Tibial nerve (tissue), 4 donors: ENCODE measurements at regions not wholly inside any gene's neighbourhood (a gene's known extent, or its start where the extent isn't known, plus 50 kb on each side); places are given as distances from the start of the nearest gene placed in this dataset.

Source experiments
- DNase-seq, 2 donors: peaks; one replicate each; pipeline ENCODE4 v3.0.0-alpha.2; 2019; ENCODE audit warnings: low spot score in 2 of 2
- H3K27ac ChIP-seq, 4 donors: fragments of 200-600 bp; sonication (generic) in 3 of 4; one replicate each; pipeline ENCODE4 v1.5.1; 2017 to 2019; ENCODE audit warnings: mild to moderate bottlenecking in 1 of 4
- H3K27me3 ChIP-seq, 2 donors: fragments of 200-600 bp; sonication (generic) in 1 of 2; one replicate each; pipeline versions ENCODE4 v1.5.1 to v1.6.0; 2017 to 2019
- H3K36me3 ChIP-seq, 3 donors: fragments of 200-600 bp; sonication (generic); one replicate each; pipeline ENCODE4 v1.5.1; 2018 to 2019
- H3K4me1 ChIP-seq, 4 donors: fragments of 200-600 bp; sonication (generic) in 3 of 4; one replicate each; pipeline ENCODE4 v1.5.1; 2017 to 2019
- H3K4me3 ChIP-seq, 4 donors: fragments of 200-600 bp; sonication (generic) in 3 of 4; one replicate each; pipeline ENCODE4 v1.5.1; 2017 to 2019; ENCODE audit warnings: mild to moderate bottlenecking in 1 of 4, moderate library complexity in 1 of 4
- H3K9me3 ChIP-seq, 4 donors: fragments of 200-600 bp; sonication (generic) in 3 of 4; one replicate each; pipeline ENCODE4 v1.5.1; 2017 to 2019
- EP300 ChIP-seq, 2 donors: sonication (generic); formaldehyde crosslinking; IDR thresholded peaks; one replicate each; pipeline ENCODE4 v1.6.1; 2017; ENCODE audit warnings: antibody characterized with exemption in 2 of 2, mild to moderate bottlenecking in 1 of 2
- POLR2A ChIP-seq, 2 donors: fragments of 450-650 bp; IDR thresholded peaks; one replicate each; pipeline ENCODE4 v1.6.1; 2017; ENCODE audit warnings: antibody characterized with exemption in 2 of 2, mild to moderate bottlenecking in 2 of 2, moderate library complexity in 2 of 2
- WGBS, 2 donors: methylation state at CpG; one replicate each; pipeline ENCODE4 v1.1.5; 2018; 5-methylcytosine and 5-hydroxymethylcytosine counted together
- TF ChIP-seq, protein P1 (sequence below), 5 experiments: fragments of 200-600 bp in 3 of 5; fragments of 450-650 bp in 2 of 5; sonication (generic) in 3 of 5; IDR thresholded peaks; one replicate each; pipeline ENCODE4 v1.5.1; 2016 to 2019; ENCODE audit warnings: antibody characterized with exemption in 5 of 5, mild to moderate bottlenecking in 3 of 5, moderate library complexity in 2 of 5

DNA sequence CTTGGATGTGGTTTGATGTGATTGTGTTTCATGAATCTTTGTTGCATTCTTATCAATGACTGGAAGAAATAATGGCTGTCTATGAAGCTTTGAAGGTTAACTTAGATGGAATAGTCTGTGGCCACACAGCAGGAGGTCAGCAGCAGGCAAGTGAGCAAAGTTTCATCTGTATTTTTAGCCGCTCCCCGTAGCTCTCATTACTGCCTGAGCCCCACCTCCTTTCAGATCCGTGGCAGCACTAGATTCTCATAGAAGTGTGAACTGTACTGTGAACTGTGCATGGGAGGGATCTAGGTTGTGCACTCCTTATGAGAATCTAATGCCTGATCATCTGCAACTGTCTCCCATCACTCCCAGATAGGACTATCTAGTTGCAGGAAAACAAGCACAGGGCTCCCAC lies 660.2 kb downstream of the EPHA7 start:
- no peak overlapping the region for H3K27ac ChIP-seq
- no peaks in the 10 kb centered on the region for H3K36me3 ChIP-seq
- DNase-seq: no peak
- TF ChIP-seq EP300 (IDR thresholded peaks at IDR 0.05) (no peak), POLR2A (IDR thresholded peaks at IDR 0.05) (no peak)
- TF ChIP-seq, protein P1, sequence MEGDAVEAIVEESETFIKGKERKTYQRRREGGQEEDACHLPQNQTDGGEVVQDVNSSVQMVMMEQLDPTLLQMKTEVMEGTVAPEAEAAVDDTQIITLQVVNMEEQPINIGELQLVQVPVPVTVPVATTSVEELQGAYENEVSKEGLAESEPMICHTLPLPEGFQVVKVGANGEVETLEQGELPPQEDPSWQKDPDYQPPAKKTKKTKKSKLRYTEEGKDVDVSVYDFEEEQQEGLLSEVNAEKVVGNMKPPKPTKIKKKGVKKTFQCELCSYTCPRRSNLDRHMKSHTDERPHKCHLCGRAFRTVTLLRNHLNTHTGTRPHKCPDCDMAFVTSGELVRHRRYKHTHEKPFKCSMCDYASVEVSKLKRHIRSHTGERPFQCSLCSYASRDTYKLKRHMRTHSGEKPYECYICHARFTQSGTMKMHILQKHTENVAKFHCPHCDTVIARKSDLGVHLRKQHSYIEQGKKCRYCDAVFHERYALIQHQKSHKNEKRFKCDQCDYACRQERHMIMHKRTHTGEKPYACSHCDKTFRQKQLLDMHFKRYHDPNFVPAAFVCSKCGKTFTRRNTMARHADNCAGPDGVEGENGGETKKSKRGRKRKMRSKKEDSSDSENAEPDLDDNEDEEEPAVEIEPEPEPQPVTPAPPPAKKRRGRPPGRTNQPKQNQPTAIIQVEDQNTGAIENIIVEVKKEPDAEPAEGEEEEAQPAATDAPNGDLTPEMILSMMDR (IDR thresholded peaks at IDR 0.05): no peak
- H3K27me3 ChIP-seq: no peaks in the 10 kb centered on the region
- 55% methylated on average over 3 of the region's 3 CpGs for WGBS, 2 donors
- no peak overlapping the region for H3K4me3 ChIP-seq
- no peaks in the 10 kb centered on the region for H3K9me3 ChIP-seq
- peaks cover 0 to 15% (median 4%) of the 10 kb centered on the region in 4 donors for H3K4me1 ChIP-seq

DNA sequence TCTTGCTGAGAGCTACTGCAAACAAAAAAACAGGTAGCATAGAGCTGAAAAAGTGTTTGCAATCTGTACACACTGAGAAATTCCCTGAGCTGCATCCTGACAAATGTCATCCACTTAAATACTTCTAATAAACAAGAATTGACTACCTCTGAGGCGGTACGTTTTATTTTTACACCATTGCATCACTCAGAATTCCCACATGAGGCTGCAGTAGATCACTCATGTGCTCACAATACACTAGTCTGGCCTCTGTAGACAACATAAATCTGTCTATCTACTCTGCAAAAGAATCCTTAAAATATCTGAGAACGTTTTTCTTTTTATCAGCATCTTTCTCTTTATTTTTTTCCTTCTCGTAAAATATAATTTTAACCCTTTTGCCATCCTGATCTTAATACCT lies 661.4 kb downstream of the EPHA7 start:
- DNase-seq: no peak
- TF ChIP-seq EP300 (IDR thresholded peaks at IDR 0.05): no peak
- TF ChIP-seq, protein P1 (IDR thresholded peaks at IDR 0.05): no peak
- TF ChIP-seq POLR2A (IDR thresholded peaks at IDR 0.05): no peak
- 57 to 60% methylated on average over 4 of the region's 4 CpGs for WGBS, 2 donors

DNA sequence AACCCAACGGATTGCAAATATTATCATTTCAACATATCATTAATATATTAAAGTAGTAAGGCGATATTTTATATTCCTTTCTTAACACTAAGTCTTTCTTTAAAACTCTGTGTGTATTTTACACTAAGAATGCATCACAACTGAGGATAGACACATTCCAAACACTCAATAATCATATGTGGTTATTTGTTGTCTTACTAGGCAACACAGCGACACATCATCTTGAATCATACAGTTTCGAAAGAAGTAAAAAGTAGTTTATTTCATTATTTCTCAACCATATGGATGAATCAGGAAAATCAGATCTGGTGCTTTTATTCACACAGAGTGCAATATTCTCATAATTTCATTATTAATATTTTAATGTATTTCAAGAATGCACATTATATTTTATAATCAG lies 662.4 kb downstream of the EPHA7 start:
- no peak for DNase-seq
- no peak overlapping the region for H3K4me3 ChIP-seq
- TF ChIP-seq POLR2A (IDR thresholded peaks at IDR 0.05): no peak
- TF ChIP-seq EP300 (IDR thresholded peaks at IDR 0.05): no peak
- TF ChIP-seq, protein P1 (IDR thresholded peaks at IDR 0.05): no peak
- peaks cover 0 to 22% (median 4%) of the 10 kb centered on the region in 4 donors for H3K9me3 ChIP-seq
- no peak overlapping the region for H3K27ac ChIP-seq
- H3K4me1 ChIP-seq: peaks cover 0 to under 1% (median 0%) of the 10 kb centered on the region in 4 donors
- H3K36me3 ChIP-seq: no peaks in the 10 kb centered on the region
- H3K27me3 ChIP-seq: no peaks in the 10 kb centered on the region
- 90 to 91% methylated on average over 4 of the region's 4 CpGs for whole genome bisulfite sequencing, 2 donors

More for the DNA sequence above, 661.4 kb downstream of the EPHA7 start:
- Histone ChIP-seq H3K4me1 (peaks cover 0 to 10% (median 1%) of the 10 kb centered on the region in 4 donors), H3K9me3 (peaks cover 0 to 12% (median under 1%) of the 10 kb centered on the region in 4 donors), H3K36me3 (no peaks in the 10 kb centered on the region), H3K4me3 (no peak overlapping the region), H3K27me3 (no peaks in the 10 kb centered on the region), H3K27ac (no peak overlapping the region)

DNA sequence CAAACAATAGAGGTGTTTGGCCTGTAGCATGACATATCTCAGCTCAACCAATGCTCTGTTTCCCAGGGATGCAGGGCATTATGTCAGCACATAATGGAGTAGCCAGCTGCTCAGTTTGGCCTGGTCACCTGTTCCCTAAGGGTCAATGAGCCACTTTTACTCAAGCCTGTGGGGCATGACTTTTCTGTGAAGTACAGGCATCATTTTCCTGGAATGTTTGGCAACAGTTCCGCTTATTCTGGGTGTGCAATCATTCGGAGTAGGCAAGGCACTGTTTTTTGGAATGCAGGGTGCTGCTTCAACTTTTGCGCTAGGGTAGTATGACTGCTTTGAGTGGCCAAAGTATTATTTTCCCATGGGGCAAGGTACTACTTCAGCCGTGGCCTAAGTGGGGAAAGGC lies 665.4 kb downstream of the EPHA7 start:
- Histone ChIP-seq H3K4me3 (no peak overlapping the region), H3K27ac (no peak overlapping the region), H3K27me3 (no peaks in the 10 kb centered on the region), H3K4me1 (no peaks in the 10 kb centered on the region), H3K9me3 (peaks cover 0 to 26% (median 6%) of the 10 kb centered on the region in 4 donors), H3K36me3 (no peaks in the 10 kb centered on the region)
- no peak for DNase-seq
- no peak for TF ChIP-seq POLR2A (IDR thresholded peaks at IDR 0.05)
- no peak for TF ChIP-seq EP300 (IDR thresholded peaks at IDR 0.05)
- TF ChIP-seq, protein P1 (IDR thresholded peaks at IDR 0.05): no peak
- WGBS, 2 donors: 88 to 97% methylated on average over 4 of the region's 4 CpGs

DNA sequence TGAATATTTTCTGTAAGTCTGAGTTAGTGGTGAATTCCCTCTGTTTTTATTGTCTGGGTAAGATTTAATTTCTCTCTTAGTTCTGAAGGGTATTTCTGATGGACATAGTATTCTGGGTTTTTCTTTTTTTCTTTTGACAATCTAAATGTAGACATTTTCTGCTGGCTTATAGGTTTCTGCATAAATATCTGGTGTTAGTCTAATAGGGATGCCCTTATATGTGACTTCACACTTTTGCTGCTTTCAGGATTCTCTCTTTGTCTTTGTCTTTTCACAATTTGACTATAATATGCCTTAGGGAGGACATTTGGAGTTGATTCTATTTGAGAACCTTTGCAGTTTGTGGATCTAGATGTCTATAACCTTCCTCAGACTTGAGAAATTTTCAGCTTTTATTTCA lies 667.2 kb downstream of the EPHA7 start:
- H3K27ac ChIP-seq: no peak overlapping the region
- peaks cover 0 to 26% (median 6%) of the 10 kb centered on the region in 4 donors for H3K9me3 ChIP-seq
- H3K27me3 ChIP-seq: no peaks in the 10 kb centered on the region
- DNase-seq: no peak
- TF ChIP-seq EP300 (IDR thresholded peaks at IDR 0.05) (no peak), POLR2A (IDR thresholded peaks at IDR 0.05) (no peak)
- TF ChIP-seq, protein P1 (IDR thresholded peaks at IDR 0.05): no peak
- no peaks in the 10 kb centered on the region for H3K36me3 ChIP-seq
- H3K4me3 ChIP-seq: no peak overlapping the region
- H3K4me1 ChIP-seq: no peaks in the 10 kb centered on the region
